HG03521 (cell line): ENCODE measurements at regions not wholly inside any gene's neighbourhood (a gene's known extent, or its start where the extent isn't known, plus 50 kb on each side); places are given as distances from the start of the nearest gene placed in this dataset.

Experiments
- ATAC-seq: cut with Tn5 transposase; IDR thresholded peaks from one replicate; pipeline ENCODE4 v1.9.1; 2021; ENCODE audit warnings: mild to moderate bottlenecking, moderate library complexity; ENCODE audit not compliant: unreplicated experiment

DNA sequence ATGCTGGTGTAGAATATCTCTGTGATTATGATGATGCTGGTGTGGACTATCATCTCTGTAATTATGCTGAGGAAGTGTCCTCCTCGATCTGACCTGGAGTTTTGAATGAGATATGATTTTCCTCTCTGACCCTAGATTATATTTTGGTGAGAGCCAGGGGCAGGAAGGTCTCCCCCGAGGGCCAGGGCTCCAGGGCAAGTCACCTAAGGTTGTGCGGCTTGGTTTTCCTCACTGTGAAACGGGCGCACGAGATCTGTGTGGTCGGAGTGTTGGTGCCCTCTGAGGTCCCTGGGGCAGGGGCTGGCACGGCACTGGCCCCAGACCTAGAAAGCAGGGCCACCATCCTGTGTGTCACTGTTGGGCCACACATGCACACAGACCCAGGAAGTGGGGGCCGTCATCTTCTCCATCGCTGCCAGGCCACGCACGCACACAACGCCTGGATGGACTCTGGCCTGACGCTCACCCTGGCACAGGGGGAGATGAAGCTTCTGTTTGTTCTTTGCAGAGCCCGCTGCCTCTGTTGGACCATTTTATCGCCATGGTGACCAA is 67.7 kb upstream of the ZNF469 start:
- ATAC-seq = no peak

DNA sequence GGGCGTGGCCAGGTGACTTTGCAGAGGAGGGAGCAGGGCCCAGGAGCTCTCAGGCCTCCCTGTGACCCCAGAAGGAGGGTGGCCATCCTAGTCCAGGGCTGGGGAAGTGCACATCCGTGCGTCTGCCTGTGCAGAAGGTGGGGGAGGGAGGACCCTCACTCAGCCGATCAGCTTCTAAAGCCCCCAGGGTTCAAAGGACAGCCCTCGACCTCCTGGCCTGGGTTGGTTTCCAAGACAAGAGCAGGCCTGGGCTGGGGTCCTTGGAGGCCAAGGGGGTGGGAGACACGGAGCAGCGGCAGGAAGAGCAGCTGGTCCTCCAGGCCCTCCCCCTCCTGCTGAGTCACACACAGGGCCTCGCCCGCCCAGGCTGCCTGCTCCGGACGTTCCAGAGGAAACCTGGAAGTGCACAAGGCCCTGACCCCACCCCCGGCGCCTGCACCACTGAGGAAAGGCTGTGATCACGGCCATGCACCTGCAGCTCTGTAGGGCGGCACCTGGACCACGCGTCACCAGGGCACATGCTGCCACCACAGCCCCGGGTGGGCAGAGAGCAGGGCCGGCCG is 67.1 kb upstream of the ZNF469 start:
- ATAC-seq = no peak

DNA sequence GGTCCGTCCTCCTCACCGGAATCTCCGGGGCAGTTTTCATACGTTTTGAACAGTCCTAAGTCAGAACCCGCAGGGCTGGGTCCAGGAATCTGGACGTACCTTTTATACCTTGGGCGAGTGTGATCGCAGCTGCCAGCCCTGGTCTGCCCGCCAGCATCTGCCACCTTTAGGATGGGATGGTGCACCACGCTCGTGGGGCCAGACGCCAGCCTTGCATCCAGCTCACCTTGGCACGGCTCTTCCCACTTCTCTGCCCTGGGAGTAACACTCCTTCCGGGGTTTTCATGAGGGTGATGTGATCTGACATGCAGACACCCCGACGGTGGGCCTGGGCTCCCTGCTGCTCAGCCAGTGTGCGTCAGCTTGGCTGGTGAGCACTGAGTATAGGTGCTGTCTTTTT is 66.6 kb upstream of the ZNF469 start:
- no peak for ATAC-seq

DNA sequence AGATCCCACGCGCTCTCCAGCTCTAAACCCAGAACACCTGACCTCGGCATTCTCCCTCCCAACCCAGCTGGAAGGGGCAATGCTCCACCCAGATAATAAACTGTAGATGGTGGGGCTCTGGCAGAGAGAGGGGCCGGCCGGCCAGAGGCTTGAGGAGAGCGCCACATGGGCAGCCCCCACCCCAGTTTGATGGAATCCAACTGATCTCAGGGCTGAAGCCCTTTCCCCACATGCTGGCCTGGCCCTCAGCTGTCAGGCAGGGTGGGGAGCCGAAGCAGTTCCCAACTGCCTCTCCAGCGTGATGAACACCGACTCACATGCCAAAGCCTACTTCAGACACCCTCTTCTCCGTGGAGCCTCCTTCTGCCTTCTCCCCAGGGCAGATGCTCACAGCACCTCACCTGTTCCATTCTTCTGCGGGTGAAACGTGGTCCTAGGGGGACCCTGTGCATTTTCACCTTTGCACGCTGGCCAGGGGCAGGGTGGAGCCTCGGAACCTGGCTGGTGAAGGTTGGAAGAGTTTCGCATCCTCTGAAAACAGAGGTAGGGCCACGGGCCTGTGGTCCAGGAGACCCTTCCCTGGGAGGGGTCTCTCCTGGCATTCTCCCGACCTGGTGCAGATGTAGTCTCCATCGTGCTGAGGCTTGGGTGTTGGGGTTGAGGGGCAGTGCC is 65.7 kb upstream of the ZNF469 start:
- ATAC-seq = no peak

DNA sequence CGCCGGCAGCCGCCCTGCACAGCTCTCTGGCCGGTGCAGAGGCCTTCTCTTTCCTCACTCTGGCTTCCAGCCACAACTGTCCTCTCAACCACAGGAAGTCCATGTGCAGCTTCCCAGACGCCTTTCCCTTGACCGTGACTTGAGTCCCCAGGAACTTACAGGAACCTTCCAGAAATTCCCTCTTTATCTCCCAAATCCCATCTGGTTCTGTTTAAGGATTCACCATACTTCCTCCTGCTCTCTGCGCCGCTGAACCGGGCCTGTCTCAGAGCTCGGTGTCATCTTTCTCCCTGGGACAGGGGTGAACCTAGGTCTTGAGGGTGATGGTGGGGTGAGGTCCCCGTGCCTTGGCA is 65.2 kb upstream of the ZNF469 start:
- ATAC-seq = no peak

DNA sequence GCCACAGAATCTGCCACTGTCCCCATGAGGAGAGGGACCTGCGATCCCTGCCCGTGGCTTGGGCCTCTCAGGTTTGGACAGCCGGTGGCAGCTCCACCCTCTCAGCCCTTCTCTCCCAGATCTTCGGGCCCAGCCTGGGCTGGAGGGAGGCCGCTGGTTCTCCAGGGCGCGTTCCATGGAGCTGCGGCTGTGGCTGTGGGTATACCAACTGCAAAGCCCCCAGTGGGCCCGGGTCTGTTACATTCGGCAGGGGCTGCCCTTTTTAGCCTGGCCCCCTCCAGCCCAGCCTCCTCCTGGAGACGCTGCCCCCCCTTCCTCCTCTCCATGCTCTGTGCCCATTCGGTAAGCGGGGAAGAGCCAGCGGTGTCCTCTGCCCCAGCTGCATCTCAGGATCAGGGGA is 64.7 kb upstream of the ZNF469 start:
- no peak for ATAC-seq

DNA sequence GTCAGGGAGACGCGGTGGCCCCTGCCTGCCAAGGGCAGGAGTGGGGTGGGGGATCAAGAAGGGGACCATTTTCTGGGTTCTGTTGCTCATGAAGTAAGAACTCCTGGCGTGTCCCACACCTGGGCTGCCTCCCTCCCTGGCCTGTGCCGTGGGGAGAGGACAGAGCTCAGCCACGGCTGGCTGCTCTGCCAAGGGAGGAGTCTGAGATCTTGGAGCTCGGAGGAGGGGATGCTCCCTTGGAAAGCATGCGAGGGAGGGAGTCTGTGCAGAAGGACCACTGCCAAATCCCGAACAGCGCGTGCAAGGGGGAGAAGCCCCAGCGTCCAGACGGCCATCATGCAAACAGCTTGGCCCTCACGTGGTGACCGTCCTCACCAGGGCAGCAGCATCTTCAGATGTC is 64.2 kb upstream of the ZNF469 start:
- no peak for ATAC-seq

DNA sequence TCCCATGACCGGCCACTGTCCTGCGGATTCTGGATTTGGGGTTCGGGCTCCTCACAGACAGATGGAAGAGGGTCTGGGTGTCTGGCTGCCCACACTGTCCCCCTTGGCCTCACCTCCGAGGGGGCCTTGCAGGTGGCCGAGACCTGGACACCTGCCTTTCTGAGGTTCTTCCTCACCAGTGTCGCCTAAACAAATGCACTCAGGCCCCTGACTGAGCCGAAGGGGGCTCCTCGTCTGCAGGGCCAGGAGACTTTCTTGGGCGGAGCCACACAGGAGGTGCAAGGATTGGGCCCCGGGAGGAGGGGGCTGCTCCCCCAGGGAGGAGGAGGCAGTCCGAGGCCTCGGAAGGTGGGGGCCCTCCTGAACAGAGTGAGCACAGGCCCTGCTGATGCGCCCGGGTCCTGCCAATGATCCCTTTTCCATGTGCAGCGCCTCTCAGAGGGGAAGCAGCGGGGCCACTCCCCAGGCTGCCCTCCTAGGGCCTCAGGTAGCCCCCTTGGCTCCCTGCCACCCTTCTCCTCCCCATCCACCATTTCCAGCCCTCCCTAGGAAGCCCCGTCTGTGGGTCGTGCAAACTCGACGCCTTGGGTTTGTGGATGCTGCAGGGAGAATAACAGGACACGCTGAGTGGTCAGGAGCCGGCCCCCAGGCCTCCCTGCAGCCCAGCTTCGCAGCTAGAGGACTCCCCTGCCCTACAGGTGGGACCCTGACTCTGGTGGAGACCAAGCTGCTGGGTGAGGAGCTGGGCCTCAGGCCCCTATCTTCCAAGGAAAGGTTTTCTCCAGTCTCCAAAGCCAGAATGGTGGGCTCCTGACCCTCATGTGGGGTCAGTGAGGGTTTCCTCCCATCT is 63.4 kb upstream of the ZNF469 start:
- no peak for ATAC-seq

DNA sequence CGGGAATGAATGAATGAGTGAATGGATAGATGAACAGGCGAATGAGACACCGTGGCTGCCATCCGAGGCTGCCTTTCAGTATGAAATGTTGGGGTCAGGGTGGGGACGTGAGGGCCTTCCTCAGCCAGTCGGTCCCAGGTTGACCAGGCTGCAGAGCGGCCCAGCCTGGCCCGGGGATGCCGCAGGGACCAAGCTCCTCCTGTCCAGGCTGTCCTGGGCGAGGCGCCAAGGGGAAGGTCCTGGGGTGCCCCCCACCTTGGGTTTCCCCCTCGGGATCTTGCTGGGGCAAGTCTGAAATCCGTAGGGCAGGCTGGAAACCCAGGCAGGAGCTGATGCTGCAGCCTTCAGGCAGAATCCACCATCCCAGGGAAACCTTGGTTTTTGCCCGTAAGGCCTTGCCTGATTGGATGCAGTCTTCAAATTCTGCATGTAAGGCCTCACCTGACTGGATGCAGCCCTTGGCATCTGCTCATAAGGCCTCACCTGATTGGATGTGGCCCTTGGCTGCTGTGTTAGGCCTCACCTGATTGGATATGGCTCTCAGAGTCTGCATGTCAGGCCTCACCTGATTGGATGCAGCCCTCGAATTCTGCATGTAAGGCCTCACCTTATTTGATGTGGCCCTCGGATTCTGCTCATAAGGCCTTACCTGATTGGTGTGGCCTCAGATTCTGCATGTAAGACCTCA is 61.7 kb upstream of the ZNF469 start:
- ATAC-seq = no peak

DNA sequence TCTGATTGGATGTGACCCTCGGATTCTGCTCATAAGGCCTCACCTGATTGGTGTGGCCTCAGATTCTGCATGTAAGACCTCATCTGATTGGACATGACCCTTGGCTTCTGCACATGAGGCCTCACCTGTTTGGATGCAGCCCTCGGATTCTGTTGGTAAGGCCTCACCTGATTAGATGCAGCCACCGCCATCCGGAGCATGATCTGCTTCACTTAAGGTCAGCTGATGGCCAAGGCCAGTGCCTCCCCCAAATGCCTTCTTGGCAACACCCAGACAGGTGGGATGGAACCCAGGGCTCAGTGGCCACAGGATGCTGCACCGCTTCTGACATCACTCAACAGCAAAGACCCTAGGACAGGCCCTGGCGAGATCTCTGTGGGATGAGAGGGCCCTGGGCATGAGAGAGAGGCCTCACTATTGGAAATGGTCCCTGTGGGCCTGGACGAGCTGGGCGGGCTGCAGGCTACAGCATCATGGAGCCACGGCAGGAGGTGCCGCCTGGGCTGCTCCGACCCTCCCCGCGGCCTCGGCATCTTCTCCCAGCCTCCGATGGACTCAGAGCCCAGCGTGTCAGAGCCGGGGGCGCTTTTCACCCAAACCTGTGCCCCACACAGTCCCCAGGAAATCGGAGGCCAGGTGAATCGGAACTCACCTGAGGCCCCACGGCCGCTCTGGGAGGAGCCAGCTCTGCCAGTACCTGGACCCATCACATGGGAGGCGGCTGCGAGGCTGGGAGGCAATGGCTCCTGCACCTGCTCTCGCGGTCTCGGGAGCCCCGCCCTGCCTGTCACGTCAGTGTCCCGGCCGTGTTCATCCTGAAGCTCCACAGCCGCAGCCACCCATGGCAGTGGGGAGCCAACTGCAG is 60.9 kb upstream of the ZNF469 start:
- ATAC-seq = no peak

DNA sequence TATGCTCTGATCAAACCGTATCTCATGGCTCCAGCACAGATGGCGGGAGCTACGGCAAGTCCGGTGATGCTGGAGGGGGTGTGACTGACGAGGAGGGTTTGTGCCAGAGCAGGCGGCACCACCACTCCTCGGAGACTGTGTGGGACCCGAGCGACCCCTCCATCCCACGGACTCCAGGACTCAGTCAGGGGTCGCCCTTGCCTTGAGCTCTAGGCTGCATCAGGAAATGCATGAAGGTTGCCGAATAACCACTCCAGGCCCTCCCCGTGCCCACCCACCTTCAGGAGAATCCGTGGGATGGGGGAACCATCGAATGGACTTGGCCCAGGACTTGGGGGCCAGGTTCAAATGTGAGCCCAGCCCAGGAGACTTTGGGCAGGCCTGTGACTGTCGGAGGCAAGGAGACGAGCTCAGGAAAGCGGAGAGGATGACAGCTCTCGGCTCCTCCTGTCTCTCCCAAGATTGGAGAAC is 60.2 kb upstream of the ZNF469 start:
- no peak for ATAC-seq

DNA sequence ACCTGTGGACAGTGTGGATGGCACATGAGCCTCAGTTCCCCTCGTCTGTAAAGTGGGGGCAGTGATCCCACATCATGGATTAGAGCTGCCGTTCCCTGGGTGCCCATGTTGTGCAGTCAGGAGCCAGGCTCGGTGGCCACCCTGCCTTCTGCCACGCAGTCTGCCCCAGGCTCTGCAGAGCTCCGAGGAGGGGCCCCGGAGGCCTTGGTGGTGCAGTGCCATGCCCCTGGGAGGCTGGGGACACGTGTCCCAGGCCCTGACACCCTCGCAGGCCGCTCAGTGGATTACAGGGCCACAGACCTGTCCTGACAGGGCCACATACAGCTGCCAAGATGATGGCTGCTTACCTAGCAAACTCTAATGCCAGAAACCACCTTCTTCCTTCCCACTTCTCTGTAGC is 59.7 kb upstream of the ZNF469 start:
- ATAC-seq = no peak

DNA sequence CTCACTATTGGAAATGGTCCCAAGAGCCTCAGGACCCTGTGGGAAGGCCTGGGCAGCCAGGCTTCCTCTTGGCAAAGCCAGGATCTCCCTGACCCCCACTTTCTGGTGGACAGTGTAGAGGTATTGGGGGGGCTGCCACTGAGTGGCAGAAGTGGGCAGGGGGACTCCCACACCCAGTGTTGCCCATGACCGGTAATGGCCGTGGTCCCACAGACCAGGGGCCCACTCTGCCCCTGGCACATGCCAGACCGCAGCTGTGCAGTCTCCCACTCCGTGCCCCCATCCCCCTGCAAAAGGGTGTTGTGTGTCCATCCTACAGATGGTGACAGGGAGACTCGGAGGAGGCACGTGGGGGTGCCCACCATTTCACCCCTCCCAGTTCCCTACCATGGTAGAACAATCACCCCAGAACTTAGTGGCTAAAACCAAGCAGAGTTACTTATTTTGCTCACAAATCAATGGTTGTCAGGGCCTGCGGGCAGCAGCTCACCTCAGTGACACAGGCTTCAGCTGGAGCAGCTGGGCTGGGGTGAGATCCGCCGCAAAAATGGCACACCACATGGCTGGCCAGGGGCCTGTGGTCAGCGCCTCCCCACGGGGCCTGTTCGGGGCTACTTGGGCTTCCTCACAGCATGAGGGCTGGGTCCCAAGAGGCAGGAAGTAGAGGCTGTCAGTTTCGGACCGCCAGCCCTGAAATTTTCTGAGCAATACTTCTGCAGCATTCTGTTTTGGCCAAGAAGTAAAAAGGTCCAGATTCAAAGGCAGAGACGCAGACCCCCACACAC is 59.0 kb upstream of the ZNF469 start:
- ATAC-seq = no peak

DNA sequence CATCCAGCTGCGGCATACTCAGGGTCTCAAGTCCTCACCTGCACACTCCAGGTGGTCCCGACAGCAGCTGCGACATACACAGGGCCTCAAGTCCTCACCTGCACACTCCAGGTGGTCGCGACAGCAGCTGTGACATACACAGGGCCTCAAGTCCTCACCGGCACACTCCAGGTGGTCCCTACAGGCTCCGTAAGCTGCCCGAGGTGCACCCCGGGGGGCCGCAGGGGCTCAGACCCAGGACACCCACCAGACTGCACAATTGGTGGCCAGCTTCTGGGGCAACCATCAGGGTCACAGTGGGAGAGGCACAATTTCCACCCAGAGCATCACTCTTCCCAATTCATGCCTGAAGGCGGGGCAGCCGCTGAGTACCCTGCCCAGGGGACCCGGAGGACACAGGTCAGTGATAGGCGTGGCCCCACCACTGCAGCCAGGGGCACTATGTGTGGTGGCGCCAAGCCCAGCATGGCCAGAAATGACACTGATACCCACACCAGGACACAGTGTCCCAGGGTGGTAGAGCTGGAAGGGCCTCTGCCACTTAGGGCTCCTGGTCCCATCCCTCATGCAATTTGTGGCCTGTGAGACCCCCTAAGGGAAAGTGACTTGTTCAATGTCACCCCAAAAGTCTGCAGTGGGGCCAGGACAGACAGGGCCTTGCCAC is 57.5 kb upstream of the ZNF469 start:
- no peak for ATAC-seq

DNA sequence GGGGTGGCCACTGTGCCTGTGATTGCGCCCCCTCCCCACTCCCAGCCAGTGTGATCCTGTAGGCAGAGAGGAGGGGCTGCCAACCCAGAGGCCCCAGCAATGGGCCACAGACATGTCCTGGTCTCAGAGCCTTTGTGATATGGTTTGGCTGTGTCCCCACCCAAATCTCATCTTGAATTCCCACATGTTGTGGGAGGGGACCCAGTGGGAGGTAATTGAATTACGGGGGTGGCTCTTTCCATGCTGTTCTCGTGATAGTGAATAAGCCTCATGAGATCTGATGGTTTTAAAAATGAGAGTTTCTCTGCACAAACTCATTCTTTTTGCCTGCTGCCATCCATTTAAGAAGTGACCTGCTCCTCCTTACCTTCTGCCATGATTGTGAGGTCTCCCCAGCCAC is 56.8 kb upstream of the ZNF469 start:
- no peak for ATAC-seq

DNA sequence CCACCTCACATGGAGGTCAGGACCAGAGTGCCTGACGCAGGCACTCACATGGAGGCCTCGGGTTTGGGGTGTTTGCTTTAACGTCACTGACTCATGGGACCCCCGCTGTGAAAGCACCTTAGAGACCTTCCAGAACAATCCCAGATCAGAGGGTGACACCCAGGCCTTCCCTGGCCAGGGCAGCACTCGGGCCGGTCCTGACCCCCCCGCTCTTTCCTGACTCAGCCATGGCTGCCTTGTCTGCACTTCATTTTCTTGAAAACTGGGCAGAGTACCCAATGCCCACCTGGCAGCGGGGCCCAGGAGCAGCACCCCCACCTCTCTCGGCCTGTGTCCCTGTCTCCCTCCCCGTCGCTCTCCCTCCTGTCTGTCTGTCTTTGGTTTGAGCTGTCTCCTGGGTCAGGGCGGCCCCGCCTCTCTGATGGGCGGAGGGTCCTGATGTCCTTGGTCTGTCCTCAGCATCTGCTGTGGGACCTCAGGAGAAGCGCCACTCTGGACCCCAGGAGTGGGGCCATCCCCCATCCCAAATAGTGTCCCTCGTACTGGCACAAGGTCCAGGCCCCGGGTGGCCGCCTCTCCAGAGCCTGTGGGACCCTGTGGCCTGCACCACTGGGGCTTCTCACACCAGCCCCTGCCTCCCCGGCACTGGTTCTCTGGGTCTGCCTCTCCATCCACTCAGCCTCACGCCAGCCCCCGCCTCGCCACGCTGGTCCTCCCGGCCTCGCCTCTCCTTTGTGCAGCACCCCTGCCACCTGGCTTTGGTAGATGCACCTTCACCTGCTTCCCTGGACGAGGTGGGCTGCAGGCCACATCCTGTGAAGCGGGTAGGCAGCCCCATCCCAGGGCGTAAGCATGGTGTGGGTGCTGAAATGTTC is 55.9 kb upstream of the ZNF469 start:
- ATAC-seq = no peak

DNA sequence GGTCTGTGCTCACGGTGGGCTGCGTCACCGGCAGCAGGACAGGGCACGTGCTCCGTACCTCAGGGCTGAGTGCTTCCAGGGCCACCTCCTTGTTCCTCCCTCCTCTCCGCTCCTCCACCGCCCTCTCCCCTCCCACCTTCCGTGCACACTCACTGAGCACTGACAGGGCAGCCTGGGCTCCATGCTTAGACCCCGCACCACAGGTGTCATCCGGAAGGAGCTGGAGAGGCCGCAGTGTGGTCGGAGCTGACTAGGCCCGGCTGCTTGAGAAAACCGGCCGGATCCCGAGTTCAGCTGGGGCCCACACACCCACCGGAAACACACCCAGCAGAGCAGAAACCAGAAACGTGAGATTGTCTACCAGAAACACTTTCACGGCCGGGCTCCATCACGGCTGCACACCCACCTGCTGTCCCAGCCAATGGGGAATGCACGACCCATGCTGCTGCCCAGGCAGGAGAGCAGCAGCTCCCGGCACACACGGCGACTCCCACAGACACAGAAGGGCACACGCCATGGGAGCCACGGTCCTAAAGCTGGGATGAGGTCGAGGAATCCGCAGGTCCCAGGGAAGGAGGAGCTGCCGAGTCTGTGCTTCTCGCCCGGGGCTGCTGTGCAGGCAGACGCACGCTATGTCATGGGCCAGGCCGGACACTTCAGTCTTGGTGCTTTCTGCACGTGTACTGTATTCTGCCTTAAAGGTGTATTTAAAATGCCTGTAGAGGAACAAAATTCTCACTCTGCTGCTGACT is 55.0 kb upstream of the ZNF469 start:
- ATAC-seq = no peak
